Thymus (tissue), 11 donors: ENCODE measurements at regions not wholly inside any gene's neighbourhood (a gene's known extent, or its start where the extent isn't known, plus 50 kb on each side); places are given as distances from the start of the nearest gene placed in this dataset.

Source experiments
- DNase-seq, 9 donors: peaks; one replicate each; pipeline ENCODE4 v3.0.0-alpha.2; 2013; ENCODE audit warnings: low spot score in 9 of 9, low read depth in 6 of 9, missing footprints in 1 of 9
- H3K27ac ChIP-seq, 2 donors: one replicate each; pipeline ENCODE4 v1.5.1; 2013; ENCODE audit warnings: control low read depth in 1 of 2, low read depth in 1 of 2, low read length in 1 of 2, mild to moderate bottlenecking in 1 of 2, moderate library complexity in 1 of 2
- H3K27me3 ChIP-seq, 2 donors: one replicate each; pipeline ENCODE4 v1.5.1; 2013; ENCODE audit warnings: low read length in 1 of 2; ENCODE audit not compliant: control insufficient read depth in 2 of 2, insufficient read depth in 1 of 2
- H3K36me3 ChIP-seq, 2 donors: one replicate each; pipeline ENCODE4 v1.5.1; 2013; ENCODE audit warnings: low read length in 1 of 2, mild to moderate bottlenecking in 1 of 2, moderate library complexity in 1 of 2; ENCODE audit not compliant: control insufficient read depth in 2 of 2, insufficient read depth in 2 of 2
- H3K4me1 ChIP-seq, 2 donors: one replicate each; pipeline ENCODE4 v1.5.1; 2013; ENCODE audit warnings: low read length in 2 of 2; ENCODE audit not compliant: control insufficient read depth in 2 of 2, insufficient read depth in 2 of 2
- H3K4me3 ChIP-seq, 2 donors: one replicate each; pipeline ENCODE4 v1.5.1; 2013; ENCODE audit warnings: low read length in 2 of 2, control low read depth in 1 of 2, mild to moderate bottlenecking in 1 of 2
- H3K9me3 ChIP-seq, 2 donors: one replicate each; pipeline ENCODE4 v1.5.1; 2013; ENCODE audit warnings: low read length in 1 of 2, mild to moderate bottlenecking in 1 of 2; ENCODE audit not compliant: control insufficient read depth in 2 of 2, insufficient read depth in 1 of 2
- WGBS: extraction: QIAGEN DNeasy Blood & Tissue Kit; methylation state at CpG from one replicate; pipeline ENCODE4 v1.1.7; 2013; 5-methylcytosine and 5-hydroxymethylcytosine counted together
- donor health status: healthy.

DNA sequence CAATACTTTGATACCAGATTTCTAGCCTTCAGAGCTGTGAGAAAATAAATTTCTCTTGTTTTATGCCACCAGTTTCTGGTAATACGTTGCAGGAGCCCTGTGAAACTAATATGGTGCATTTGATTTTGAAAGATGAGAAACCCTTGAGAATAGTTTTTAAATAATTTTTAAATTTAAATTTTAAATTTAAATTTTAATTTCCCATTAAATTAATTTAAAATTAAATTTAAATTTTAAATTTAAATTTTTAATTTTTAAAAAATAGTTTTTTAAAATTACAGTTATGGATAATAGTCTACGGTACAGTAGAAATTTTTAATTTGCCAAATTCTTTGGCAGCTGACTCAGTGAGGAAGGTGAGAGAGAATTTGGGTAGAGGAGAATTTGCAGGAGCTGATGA lies 68.6 kb upstream of the SLC24A3 start:
- WGBS: 95% methylated on average over 2 of the region's 2 CpGs
- no peaks in the 10 kb centered on the region for H3K4me1 ChIP-seq
- no peak for DNase-seq

DNA sequence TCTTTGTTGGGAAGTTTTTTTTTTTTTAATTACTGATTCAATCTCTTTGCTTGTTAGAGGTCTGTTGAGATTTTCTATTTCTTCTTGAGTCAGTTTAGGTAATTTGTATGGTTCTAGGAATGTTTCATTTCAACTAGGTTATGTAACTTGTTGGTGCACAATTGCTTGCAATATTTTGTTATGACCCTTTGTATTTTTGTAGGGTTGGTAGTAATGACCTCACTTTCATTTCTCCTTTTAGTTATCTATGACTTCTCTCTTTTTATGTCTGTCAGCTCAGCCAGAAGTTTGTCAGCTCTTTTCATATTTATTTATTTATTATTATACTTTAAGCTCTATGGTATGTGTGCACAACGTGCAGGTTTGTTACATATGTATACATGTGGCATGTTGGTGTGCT lies 51.1 kb upstream of the SLC24A3 start:
- DNase-seq: no peak
- Histone ChIP-seq H3K36me3 (no peaks in the 10 kb centered on the region), H3K27me3 (no peaks in the 10 kb centered on the region), H3K4me3 (no peak overlapping the region), H3K27ac (no peak overlapping the region), H3K9me3 (no peaks in the 10 kb centered on the region), H3K4me1 (no peaks in the 10 kb centered on the region)
- 100% methylated on average over 1 of the region's 1 CpG for WGBS

More for the DNA sequence above, 68.6 kb upstream of the SLC24A3 start:
- Histone ChIP-seq H3K9me3 (peaks cover 0 to 9% of the 10 kb centered on the region in 2 donors), H3K36me3 (no peaks in the 10 kb centered on the region), H3K4me3 (no peak overlapping the region), H3K27me3 (no peaks in the 10 kb centered on the region), H3K27ac (no peak overlapping the region)
